ENCODE measurements at regions not wholly inside any gene's neighbourhood (a gene's known extent, or its start where the extent isn't known, plus 50 kb on each side); places are given as distances from the start of the nearest gene placed in this dataset.

GRCh38 chr1:234978397-234979295, 150.0 kb downstream of the TOMM20 start (continued):
- TF ChIP-seq, protein P1, sequence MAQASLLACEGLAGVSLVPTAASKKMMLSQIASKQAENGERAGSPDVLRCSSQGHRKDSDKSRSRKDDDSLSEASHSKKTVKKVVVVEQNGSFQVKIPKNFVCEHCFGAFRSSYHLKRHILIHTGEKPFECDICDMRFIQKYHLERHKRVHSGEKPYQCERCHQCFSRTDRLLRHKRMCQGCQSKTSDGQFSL (CRISPR knock-in tag; IDR thresholded peaks at IDR 0.05), result no peak
- TF ChIP-seq SP1 (IDR thresholded peaks at IDR 0.05), result no peak
- no peak for TF ChIP-seq SP1 (CRISPR knock-in tag; IDR thresholded peaks at IDR 0.05)
- TF ChIP-seq, protein P2, sequence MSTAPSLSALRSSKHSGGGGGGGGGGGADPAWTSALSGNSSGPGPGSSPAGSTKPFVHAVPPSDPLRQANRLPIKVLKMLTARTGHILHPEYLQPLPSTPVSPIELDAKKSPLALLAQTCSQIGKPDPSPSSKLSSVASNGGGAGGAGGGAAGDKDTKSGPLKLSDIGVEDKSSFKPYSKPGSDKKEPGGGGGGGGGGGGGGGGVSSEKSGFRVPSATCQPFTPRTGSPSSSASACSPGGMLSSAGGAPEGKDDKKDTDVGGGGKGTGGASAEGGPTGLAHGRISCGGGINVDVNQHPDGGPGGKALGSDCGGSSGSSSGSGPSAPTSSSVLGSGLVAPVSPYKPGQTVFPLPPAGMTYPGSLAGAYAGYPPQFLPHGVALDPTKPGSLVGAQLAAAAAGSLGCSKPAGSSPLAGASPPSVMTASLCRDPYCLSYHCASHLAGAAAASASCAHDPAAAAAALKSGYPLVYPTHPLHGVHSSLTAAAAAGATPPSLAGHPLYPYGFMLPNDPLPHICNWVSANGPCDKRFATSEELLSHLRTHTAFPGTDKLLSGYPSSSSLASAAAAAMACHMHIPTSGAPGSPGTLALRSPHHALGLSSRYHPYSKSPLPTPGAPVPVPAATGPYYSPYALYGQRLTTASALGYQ (CRISPR knock-in tag; IDR thresholded peaks at IDR 0.05), result peak; percentile 60; the same call in 1 of the 2 replicates
- TF ChIP-seq GZF1 (CRISPR knock-in tag; IDR thresholded peaks at IDR 0.05), result no peak
- TF ChIP-seq, protein P3, sequence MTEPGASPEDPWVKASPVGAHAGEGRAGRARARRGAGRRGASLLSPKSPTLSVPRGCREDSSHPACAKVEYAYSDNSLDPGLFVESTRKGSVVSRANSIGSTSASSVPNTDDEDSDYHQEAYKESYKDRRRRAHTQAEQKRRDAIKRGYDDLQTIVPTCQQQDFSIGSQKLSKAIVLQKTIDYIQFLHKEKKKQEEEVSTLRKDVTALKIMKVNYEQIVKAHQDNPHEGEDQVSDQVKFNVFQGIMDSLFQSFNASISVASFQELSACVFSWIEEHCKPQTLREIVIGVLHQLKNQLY (CRISPR knock-in tag; IDR thresholded peaks at IDR 0.05), result peak; percentile 76
- TF ChIP-seq TCF7L2 (IDR thresholded peaks at IDR 0.05; ENCODE audit: low read depth, low read length), result peak; percentile 40; the same call in 1 of the 2 replicates
- TF ChIP-seq DDIT3 (CRISPR knock-in tag; IDR thresholded peaks at IDR 0.05), result no peak
- TF ChIP-seq FOXO1 (CRISPR knock-in tag; IDR thresholded peaks at IDR 0.05), result peak; percentile 96
- TF ChIP-seq PTBP1 (IDR thresholded peaks at IDR 0.05; ENCODE audit: low read depth, low read length, poor library complexity, severe bottlenecking), result no peak
- peak; percentile 65; the same call in 1 of the 2 replicates for TF ChIP-seq SOX13 (IDR thresholded peaks at IDR 0.05)
- TF ChIP-seq SOX13 (CRISPR knock-in tag; conservative IDR thresholded peaks at IDR 0.05 in 1 of 2, IDR thresholded peaks at IDR 0.05 in 1 of 2), result peak in 1 of 2 experiments; percentile 91; a peak in 2 of 4 replicates
- peak; percentile 39; the same call in 1 of the 2 replicates for TF ChIP-seq ZBTB26 (CRISPR knock-in tag; IDR thresholded peaks at IDR 0.05; ENCODE audit: borderline replicate concordance)
- TF ChIP-seq AKAP8 (CRISPR knock-in tag; IDR thresholded peaks at IDR 0.05), result 0 out of 2 replicates have a peak, but pooled peaks have one; percentile 68
- no peak; the same call in 1 of the 2 replicates for TF ChIP-seq ATF7-NPFF (CRISPR knock-in tag; IDR thresholded peaks at IDR 0.05; ENCODE audit: low read depth)
- TF ChIP-seq BORCS8-MEF2B (CRISPR knock-in tag; IDR thresholded peaks at IDR 0.05), result no peak
- TF ChIP-seq ZNF770 (CRISPR knock-in tag; IDR thresholded peaks at IDR 0.05), result 0 out of 2 replicates have a peak, but pooled peaks have one; percentile 16
- TF ChIP-seq RCOR2 (CRISPR knock-in tag; IDR thresholded peaks at IDR 0.05), result peak; percentile 90
- TF ChIP-seq, protein P4, sequence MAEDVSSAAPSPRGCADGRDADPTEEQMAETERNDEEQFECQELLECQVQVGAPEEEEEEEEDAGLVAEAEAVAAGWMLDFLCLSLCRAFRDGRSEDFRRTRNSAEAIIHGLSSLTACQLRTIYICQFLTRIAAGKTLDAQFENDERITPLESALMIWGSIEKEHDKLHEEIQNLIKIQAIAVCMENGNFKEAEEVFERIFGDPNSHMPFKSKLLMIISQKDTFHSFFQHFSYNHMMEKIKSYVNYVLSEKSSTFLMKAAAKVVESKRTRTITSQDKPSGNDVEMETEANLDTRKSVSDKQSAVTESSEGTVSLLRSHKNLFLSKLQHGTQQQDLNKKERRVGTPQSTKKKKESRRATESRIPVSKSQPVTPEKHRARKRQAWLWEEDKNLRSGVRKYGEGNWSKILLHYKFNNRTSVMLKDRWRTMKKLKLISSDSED (CRISPR knock-in tag; IDR thresholded peaks at IDR 0.05), result no peak
- TF ChIP-seq ELF3 (CRISPR knock-in tag; IDR thresholded peaks at IDR 0.05), result peak; percentile 88
- 0 out of 2 replicates have a peak, but pooled peaks have one; percentile 40 for TF ChIP-seq KMT2B (CRISPR knock-in tag; IDR thresholded peaks at IDR 0.05)
